AG09319 (cell line): ENCODE measurements at regions not wholly inside any gene's neighbourhood (a gene's known extent, or its start where the extent isn't known, plus 50 kb on each side); places are given as distances from the start of the nearest gene placed in this dataset.

Experiments used
- DNase-seq: peaks from one replicate; pipeline ENCODE4 v3.0.0-alpha.2; 2010; ENCODE audit warnings: low read depth; ENCODE audit errors: extremely low read depth
- TF ChIP-seq, protein P1 (sequence below): IDR thresholded peaks from 2 replicates; pipeline ENCODE4 v1.5.1; 2011; ENCODE audit warnings: low read depth, mild to moderate bottlenecking, inconsistent platforms, low read length, moderate library complexity

DNA sequence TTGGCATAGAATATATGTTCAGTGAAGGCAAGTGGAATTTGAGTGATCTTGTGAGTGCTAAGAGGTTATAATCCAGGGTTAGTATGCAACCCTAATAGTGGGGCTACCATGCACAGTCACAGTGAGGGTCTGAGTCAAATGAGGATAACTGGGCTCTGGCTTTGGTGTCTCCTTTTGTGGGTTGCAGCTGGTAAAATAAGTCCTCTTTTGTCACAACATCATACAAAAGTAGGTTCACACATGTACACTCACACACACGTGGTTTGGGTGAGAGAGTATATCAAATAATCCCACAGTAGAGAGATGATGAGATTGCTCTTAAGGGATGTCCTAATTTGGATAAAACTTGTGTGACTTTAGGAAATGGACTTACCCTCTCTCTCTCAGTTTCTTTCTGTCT is 79.6 kb upstream of the EOLA2 start:
- TF ChIP-seq, protein P1, sequence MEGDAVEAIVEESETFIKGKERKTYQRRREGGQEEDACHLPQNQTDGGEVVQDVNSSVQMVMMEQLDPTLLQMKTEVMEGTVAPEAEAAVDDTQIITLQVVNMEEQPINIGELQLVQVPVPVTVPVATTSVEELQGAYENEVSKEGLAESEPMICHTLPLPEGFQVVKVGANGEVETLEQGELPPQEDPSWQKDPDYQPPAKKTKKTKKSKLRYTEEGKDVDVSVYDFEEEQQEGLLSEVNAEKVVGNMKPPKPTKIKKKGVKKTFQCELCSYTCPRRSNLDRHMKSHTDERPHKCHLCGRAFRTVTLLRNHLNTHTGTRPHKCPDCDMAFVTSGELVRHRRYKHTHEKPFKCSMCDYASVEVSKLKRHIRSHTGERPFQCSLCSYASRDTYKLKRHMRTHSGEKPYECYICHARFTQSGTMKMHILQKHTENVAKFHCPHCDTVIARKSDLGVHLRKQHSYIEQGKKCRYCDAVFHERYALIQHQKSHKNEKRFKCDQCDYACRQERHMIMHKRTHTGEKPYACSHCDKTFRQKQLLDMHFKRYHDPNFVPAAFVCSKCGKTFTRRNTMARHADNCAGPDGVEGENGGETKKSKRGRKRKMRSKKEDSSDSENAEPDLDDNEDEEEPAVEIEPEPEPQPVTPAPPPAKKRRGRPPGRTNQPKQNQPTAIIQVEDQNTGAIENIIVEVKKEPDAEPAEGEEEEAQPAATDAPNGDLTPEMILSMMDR, result no peak
- no peak for DNase-seq

DNA sequence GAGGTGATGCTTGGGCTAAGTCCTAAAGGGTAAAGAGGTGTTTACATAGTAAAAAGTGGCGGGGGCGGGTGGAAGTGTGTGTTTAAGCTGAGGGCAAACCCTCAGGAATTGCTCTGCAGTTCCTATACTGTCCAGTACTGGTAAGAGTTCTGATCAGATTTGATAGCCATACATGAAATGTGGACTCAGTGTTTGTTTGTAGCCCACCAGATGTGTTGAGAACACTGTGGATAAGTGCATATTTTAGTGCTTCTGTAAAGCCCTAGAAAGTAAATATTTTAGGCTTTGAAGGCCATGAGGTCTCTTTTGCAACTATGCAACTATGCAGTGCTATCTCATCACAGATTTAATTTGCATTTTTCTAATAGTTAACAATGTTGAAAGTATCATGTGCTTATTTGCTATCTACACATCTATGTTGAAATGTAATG is 80.7 kb upstream of the EOLA2 start:
- peak; percentile 14 for DNase-seq
- TF ChIP-seq, protein P1, result no peak

DNA sequence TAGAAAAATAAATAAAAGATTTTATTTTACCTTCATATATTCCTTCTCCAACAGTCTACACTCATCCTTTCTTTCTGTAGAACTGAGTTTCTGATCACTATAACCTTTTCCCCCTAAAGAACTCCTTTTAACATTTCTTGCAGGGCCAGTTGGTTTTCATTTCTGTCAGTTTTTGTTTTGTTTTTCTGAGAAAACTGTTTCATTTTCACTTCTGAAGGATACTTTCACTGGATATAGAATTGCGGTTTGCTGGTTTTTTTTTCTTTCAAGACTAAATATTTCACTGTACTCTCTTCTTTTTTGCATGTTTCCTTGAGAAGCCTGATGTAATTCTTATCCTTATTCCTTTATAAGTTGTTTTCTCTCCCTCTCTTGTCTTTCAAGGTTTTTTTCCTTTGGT is 90.4 kb upstream of the EOLA2 start:
- TF ChIP-seq, protein P1, result no peak
- no peak for DNase-seq

DNA sequence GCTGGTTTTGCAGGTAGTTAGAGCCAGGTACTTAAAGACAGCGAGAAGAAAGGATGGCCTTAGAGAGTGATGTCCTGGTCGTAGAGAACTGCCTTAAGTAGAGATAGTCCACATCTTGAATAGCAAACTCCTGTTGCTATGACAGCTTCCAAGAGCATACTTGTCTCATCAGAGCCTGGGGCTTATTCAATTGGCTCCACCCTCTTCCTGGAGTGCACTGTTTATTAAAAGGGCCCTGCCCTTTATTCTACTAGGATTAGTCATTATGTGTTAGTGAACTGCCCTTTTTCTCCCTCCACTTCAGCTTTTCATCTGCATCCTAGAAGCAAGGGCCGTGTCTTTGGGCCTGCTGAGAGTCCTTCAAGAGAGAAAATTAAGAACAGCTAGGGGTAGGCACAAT is 94.5 kb upstream of the EOLA2 start:
- DNase-seq, result peak; percentile 36
- TF ChIP-seq, protein P1, result no peak

DNA sequence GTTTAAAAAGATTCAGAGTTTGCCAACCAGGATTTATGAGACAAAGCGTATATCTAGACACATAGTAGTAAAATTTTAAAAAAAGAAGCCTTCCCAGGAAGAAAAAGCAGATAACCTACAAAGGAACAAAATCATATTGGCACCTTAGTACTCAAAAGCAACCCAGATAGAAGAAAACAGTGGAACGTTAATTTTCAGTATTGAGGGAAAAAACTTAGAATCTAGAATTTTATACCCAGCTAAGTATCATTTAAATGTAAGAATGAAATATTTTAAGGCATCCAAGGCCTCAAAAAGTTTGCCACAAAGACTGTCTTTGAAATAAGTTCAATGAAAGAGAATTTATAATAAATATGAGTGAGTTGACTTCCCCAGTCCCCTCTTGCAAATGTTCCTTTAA is 96.5 kb upstream of the EOLA2 start:
- TF ChIP-seq, protein P1, result no peak
- no peak for DNase-seq

DNA sequence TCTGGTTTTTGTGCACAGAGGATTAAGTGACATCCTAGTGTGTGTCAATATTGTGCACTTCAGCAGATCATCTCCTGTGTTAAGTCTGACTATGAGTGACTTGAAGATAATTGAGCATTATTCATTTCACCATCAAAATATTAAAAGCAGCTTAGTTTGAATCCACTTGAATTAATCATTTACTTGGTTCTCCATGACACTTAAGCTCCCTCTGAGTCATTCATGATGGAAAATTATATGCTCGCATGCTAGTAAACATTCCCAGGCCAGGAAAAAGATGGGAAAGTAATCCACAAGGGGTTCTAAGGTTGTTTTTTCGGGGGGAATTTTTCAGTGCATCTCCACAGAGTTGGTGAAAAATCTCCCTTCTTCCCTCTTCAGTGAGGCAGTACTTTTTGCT is 97.2 kb upstream of the EOLA2 start:
- TF ChIP-seq, protein P1, result no peak
- no peak for DNase-seq

DNA sequence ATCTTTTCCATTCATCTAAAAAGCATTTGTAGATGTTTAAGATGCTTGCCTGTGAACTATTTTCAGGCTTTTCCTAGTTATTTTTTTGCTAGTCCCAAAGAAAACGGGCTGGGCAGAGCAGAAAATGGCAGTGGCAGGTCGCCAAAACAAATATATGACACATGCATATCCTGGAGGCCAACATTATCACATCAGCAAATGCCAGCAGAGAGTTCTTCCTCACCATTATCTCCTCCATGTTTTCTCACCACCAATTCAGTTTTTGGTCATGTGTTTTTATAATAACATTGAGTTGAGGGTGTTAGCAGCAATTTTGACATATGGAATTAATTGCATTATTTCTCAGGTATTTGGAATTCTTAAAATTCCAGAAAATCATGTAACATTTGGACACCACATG is 97.9 kb upstream of the EOLA2 start:
- peak; percentile 22 for DNase-seq
- TF ChIP-seq, protein P1, result no peak
